ENCODE measurements at regions not wholly inside any gene's neighbourhood (a gene's known extent, or its start where the extent isn't known, plus 50 kb on each side); places are given as distances from the start of the nearest gene placed in this dataset.
"Not testable (repeated sequence)": the region's sequence is repeated elsewhere in the genome, so short reads cannot be mapped to it uniquely, and the experiment has no call there.

DNA sequence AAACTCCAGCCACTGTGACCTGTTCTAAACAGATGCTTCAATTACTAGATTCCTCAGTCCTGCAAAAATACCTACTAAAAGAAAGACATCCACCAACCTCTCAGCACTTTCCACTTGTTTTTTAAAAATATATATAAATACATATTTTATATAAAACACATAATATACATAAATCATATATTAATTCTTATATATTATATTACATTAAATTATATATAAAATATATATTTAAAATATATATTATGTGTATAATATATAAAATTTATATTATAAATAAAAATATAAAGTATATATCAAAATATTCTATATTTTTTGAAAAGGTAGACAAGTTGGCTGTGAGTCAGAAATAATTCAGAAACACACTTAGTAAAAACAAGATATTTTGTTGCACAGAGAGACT is 2371.8 kb upstream of the ACO1 start:
- ChIA-PET CTCF (no interaction called here), POLR2A (no interaction called here)
- no peaks in the 10 kb centered on the region for H3K27me3 Mint-ChIP-seq
- no peaks in the 10 kb centered on the region for H3K36me3 Mint-ChIP-seq (ENCODE audit: low read depth)
- H3K4me1 Mint-ChIP-seq = no peaks in the 10 kb centered on the region
- H3K4me3 Mint-ChIP-seq = no peak overlapping the region
- no peaks in the 10 kb centered on the region for H3K9me3 Mint-ChIP-seq
- H3K27ac Mint-ChIP-seq = no peak overlapping the region
- DNase-seq = no peak

DNA sequence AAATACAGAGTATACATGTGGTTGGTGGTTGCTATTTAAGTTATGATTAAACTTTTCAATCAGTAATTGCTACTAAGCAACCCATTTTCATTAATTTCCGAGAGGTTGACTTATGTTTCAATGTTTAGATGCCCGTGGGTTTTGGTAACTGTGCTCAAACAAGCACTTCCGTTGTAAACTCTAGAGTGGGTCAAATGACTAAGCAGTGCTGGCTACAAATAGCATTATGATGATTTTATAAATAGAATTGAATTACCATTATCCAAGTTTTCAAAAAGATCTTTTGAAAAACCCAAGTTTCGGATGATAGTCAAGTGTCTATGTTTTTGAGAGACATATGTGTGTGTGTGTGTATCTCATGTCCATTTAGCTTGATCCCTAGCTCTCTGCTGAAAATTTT is 2369.4 kb upstream of the ACO1 start:
- CTCF ChIA-PET = no interaction called here
- DNase-seq = no peak
- Mint-ChIP-seq H3K9me3 (no peaks in the 10 kb centered on the region), H3K4me1 (no peaks in the 10 kb centered on the region), H3K4me3 (no peak overlapping the region), H3K27ac (no peak overlapping the region), H3K27me3 (no peaks in the 10 kb centered on the region), H3K36me3 (ENCODE audit: low read depth) (no peaks in the 10 kb centered on the region)
- POLR2A ChIA-PET = no interaction called here

DNA sequence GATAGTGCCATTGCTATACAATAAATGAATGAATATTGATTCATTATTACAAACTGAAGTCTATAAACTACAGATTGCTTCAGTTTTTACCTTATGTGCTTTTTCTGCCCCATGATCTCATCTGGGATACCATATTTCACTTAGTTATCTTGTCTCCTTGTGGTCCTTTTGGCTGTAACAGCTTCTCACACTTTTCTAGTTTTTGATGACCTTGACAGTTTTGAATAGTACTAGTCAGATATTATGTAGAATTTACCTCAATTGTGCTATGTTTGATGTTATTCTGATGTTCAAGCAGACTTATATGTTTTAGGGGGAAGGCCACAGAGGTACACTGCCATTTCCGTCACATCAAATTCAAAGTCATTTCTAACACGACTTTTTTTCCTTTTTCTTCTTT is 2364.3 kb upstream of the ACO1 start:
- H3K27ac Mint-ChIP-seq = no peak overlapping the region
- no peaks in the 10 kb centered on the region for H3K9me3 Mint-ChIP-seq
- ChIA-PET POLR2A (no interaction called here), CTCF (no interaction called here)
- no peak for DNase-seq
- H3K36me3 Mint-ChIP-seq (ENCODE audit: low read depth) = no peaks in the 10 kb centered on the region
- H3K4me1 Mint-ChIP-seq = no peaks in the 10 kb centered on the region
- no peaks in the 10 kb centered on the region for H3K27me3 Mint-ChIP-seq
- H3K4me3 Mint-ChIP-seq = no peak overlapping the region

DNA sequence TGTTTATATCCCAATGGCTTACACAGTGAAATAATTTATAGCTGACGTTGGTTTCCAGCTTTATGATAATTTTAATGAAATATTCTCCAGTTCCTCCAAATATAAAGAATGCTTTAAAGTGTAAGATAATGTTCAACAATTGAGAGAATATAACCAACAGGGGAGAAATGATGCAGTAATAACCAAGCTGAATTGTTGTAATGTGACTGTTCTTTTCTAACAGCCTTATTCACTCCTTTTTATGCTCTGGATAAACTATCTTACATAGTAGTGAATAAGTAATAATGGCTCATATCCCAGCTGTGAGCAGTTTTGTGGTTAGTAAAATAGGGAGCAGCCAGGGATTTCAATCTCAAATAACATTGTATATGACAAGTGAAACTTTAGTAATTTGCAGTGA is 2348.7 kb upstream of the ACO1 start:
- Mint-ChIP-seq H3K36me3 (ENCODE audit: low read depth) (no peaks in the 10 kb centered on the region), H3K27ac (no peak overlapping the region), H3K9me3 (no peaks in the 10 kb centered on the region), H3K4me1 (no peaks in the 10 kb centered on the region), H3K4me3 (no peak overlapping the region), H3K27me3 (no peaks in the 10 kb centered on the region)
- ChIA-PET POLR2A (no interaction called here), CTCF (no interaction called here)
- DNase-seq = no peak

DNA sequence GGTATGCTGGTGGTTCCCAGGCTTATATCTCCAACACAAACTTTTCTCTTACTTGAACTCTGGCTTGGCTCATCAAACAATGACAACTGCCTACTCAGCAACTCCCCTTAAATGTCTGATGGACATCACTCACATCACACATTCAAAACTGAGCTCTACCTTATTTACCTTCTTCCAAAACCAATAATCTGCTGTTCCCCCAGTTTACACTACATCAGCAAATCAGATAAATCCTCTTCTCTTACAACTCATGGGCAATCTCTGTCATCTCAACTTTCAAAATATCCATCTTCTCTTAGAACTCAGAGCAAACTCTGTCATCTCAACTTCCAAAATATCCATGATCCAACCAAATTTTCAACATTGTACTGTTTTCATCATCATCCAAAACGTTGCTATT is 2347.9 kb upstream of the ACO1 start:
- H3K36me3 Mint-ChIP-seq (ENCODE audit: low read depth) = no peaks in the 10 kb centered on the region
- no peaks in the 10 kb centered on the region for H3K27me3 Mint-ChIP-seq
- DNase-seq = no peak
- H3K4me1 Mint-ChIP-seq = no peaks in the 10 kb centered on the region
- no peak overlapping the region for H3K27ac Mint-ChIP-seq
- ChIA-PET POLR2A (no interaction called here), CTCF (interaction anchor here (0.6 kb wide), 1 partner anchor 129 kb away, joined by 5 read pairs; no protein-coding TSS in a partner anchor)
- no peak overlapping the region for H3K4me3 Mint-ChIP-seq
- no peaks in the 10 kb centered on the region for H3K9me3 Mint-ChIP-seq

DNA sequence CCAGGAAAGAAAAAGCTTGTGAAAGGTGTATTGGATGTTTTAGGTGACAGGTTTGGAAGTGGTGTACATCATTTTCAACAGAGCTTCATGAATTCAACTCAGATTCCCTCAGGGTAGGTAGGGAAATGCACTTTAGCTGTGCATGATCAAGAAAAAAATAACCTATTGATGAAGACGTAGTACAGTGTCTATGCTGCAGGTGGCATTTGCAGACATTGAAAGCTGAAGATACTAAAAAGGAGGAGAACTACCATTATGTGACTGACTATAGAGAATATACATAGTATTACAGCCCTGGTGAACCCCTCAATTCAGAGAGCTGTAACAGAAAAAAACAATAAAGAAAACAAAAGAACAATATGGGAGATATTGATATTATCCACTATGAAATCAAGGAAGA is 2344.7 kb upstream of the ACO1 start:
- Mint-ChIP-seq H3K4me1 (no peaks in the 10 kb centered on the region), H3K27ac (no peak overlapping the region), H3K36me3 (ENCODE audit: low read depth) (no peaks in the 10 kb centered on the region), H3K4me3 (no peak overlapping the region), H3K9me3 (no peaks in the 10 kb centered on the region), H3K27me3 (no peaks in the 10 kb centered on the region)
- no peak for DNase-seq
- CTCF ChIA-PET = no interaction called here
- POLR2A ChIA-PET = no interaction called here

DNA sequence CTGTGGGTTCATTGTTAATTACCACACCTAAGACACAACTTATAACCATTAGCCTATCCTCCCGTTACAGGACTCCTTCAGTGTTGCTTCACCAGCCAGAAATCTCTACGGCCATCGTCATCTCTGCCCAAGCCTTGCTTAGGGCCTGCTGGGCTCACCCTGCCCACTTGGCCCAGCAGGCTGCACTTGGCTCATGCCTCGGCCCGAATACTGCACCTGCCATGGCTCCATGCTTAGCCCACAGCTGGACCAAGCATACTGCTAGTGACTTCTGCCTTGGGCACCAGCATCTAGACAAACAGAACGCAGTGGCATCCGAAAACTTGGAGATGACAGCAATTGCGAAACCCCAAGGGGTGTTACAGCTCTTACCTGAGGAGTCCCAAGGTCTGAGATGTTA is 2336.0 kb upstream of the ACO1 start:
- no peak overlapping the region for H3K27ac Mint-ChIP-seq
- H3K9me3 Mint-ChIP-seq = no peaks in the 10 kb centered on the region
- ChIA-PET POLR2A (no interaction called here), CTCF (no interaction called here)
- no peak for DNase-seq
- no peaks in the 10 kb centered on the region for H3K27me3 Mint-ChIP-seq
- no peak overlapping the region for H3K4me3 Mint-ChIP-seq
- no peaks in the 10 kb centered on the region for H3K4me1 Mint-ChIP-seq
- H3K36me3 Mint-ChIP-seq (ENCODE audit: low read depth) = no peaks in the 10 kb centered on the region

DNA sequence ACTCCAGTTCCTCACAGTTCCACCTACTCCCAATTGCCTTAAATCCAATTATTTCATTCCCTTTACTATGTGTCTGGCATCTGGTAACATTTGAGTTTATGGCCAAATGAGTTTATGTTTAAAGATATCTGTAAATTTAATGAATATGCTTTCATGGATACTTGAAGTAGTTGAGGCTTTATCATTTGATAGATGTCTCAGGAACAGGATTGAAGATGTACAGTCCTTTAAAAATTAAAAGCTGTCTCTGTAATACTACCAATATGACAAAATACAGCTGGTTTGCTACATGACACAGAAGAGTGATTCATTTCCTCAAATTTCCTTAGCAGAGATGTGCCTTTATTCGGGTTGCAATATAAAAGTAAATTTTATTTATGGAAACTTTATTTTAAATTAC is 2326.0 kb upstream of the ACO1 start:
- Mint-ChIP-seq H3K4me3 (no peak overlapping the region), H3K27me3 (no peaks in the 10 kb centered on the region), H3K4me1 (no peaks in the 10 kb centered on the region), H3K9me3 (no peaks in the 10 kb centered on the region), H3K36me3 (ENCODE audit: low read depth) (no peaks in the 10 kb centered on the region), H3K27ac (no peak overlapping the region)
- DNase-seq = no peak
- ChIA-PET POLR2A (no interaction called here), CTCF (no interaction called here)

DNA sequence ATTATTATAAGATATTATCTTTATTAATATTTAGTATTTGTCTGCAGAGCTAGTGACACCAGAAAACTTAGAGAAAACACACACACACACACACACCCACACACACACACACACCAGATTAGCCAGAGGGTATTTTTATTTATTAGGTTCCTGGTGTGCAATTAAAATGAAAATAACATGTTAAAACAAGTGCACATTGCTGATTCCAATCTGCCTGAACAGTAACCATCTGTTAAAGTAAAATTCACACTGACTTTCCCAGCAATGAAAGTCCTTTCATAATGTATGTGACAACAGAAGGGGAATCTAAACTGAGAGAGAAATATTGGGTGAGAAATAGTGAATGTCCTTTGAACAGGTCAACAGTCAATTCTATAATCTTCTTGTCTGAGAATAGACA is 2323.5 kb upstream of the ACO1 start:
- H3K36me3 Mint-ChIP-seq (ENCODE audit: low read depth) = no peaks in the 10 kb centered on the region
- no peak overlapping the region for H3K27ac Mint-ChIP-seq
- H3K27me3 Mint-ChIP-seq = no peaks in the 10 kb centered on the region
- H3K4me3 Mint-ChIP-seq = no peak overlapping the region
- ChIA-PET POLR2A (no interaction called here), CTCF (no interaction called here)
- no peak for DNase-seq
- no peaks in the 10 kb centered on the region for H3K4me1 Mint-ChIP-seq
- H3K9me3 Mint-ChIP-seq = no peaks in the 10 kb centered on the region

DNA sequence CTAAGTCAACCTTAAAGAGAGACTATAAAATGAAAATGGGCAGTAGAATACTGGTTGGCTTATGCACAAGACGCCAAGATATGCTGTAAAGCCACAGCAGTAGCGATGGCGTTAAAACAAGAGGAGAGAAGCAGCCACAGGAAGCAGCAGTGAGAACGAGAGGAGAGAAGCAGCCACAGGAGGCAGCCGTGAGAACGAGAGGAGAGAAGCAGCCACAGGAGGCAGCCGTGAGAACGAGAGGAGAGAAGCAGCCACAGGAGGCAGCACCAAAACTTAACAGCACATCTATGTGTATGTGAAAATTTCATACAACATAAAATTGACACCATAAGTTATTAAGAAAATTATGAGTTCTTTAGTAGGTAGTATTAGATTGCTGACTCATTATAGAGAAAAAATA is 2318.6 kb upstream of the ACO1 start:
- CTCF ChIA-PET = no interaction called here
- Mint-ChIP-seq H3K4me1 (no peaks in the 10 kb centered on the region), H3K36me3 (ENCODE audit: low read depth) (no peaks in the 10 kb centered on the region), H3K27ac (no peak overlapping the region), H3K4me3 (no peak overlapping the region), H3K9me3 (no peaks in the 10 kb centered on the region), H3K27me3 (no peaks in the 10 kb centered on the region)
- DNase-seq = no peak
- POLR2A ChIA-PET = no interaction called here

DNA sequence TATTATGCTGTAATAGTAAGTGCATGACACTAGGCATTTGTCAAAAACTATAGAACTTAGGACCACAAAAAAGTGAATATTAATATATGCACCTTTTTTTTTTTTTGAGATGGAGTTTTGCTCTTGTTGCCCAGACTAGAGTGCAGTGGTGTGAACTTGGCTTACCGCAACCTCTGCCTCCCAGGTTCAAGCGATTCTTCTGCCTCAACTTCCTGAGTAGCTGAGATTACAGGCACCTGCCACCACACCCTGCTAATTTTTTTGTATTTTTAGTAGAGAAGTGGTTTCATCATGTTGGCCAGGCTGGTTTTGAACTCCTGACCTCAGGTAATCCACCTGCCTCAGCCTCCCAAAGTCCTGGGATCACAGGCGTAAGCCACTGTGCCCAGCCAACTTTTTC is 2315.2 kb upstream of the ACO1 start:
- H3K4me3 Mint-ChIP-seq; H3K36me3 Mint-ChIP-seq (ENCODE audit: low read depth); H3K27me3 Mint-ChIP-seq; H3K27ac Mint-ChIP-seq; CTCF ChIA-PET; H3K4me1 Mint-ChIP-seq; POLR2A ChIA-PET; H3K9me3 Mint-ChIP-seq; DNase-seq: not testable (repeated sequence)

DNA sequence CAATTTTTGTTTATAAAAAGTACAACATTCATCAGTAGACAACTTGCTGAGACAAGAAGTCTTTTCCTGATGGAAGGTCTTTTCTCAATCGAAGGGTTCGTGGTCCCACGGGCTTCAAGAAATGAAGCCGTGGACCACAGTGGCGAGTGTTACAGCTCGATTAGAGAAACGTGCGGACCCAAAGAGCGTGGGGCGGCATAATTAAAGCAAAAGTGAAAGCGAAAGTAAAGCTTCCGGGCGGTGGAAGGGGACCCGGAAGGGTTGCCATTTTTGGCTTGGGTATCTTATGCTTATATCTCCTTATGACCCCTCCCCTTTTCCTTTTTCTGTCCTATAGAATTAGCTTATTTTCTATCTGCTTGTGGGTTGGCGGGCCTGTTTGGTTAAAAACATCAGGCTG is 2309.4 kb upstream of the ACO1 start:
- no peaks in the 10 kb centered on the region for H3K27me3 Mint-ChIP-seq
- H3K36me3 Mint-ChIP-seq (ENCODE audit: low read depth) = no peaks in the 10 kb centered on the region
- ChIA-PET POLR2A (no interaction called here), CTCF (no interaction called here)
- peaks cover 12% of the 10 kb centered on the region for H3K4me1 Mint-ChIP-seq
- no peak for DNase-seq
- H3K9me3 Mint-ChIP-seq = peaks cover 26% of the 10 kb centered on the region
- no peak overlapping the region for H3K4me3 Mint-ChIP-seq
- no peak overlapping the region for H3K27ac Mint-ChIP-seq

DNA sequence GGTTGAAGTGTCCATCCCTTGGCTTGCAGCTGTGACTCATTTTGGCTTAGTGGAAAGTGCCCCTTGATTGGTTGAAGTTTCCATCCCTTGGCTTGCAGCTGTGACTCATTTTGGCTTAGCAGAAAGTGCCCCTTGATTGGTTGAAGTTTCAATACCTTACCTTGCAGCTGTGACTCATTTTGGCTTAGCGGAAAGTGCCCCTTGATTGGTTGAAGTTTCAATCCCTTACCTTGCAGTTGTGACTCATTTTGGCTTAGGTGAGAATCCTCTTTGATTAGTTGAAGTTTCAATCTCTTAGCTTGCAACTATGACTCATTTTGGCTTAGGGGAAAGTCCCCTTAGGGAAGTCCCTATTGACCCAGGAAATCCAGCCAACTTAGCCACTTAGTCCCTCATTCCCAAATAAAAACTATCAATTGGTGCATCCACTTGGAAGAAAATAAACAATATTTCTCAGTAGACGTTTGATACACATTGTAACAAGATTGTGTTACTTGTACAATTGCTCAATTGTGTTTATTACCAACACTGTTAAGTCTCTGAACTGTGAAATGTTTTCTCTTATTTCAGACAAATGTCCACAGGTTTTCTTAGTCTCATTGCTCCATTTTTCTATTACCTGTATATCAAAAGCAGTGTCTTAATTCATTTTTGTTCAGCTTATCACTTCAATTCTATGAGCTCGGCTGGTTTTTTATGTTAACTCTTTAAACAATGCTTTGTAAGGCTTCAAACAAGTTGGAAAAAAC is 2308.8 kb upstream of the ACO1 start:
- Mint-ChIP-seq H3K9me3 (peaks cover 26% of the 10 kb centered on the region), H3K4me1 (peaks cover 12% of the 10 kb centered on the region), H3K27ac (no peak overlapping the region), H3K36me3 (ENCODE audit: low read depth) (no peaks in the 10 kb centered on the region), H3K27me3 (no peaks in the 10 kb centered on the region), H3K4me3 (no peak overlapping the region)
- POLR2A ChIA-PET = no interaction called here
- DNase-seq = no peak
- CTCF ChIA-PET = no interaction called here

DNA sequence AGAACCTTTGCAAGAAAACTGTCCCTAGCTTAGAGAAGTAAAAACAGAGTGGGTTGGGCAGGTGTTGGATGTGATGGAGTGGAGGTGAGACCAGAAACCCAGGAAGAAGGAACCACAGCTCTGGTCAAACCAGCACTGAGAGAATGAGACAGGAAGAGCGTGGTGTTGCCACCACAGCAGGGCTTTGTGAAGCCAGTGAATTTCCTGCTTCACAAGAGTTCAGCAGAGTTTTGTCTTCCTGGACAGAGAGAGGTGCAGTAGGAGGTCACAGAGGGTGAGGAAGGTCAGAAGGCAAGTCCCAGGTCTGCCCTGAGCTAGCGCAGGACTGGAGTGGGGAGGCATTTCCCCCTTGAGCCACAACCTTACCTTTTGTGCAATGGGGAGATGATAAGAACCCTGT is 2306.2 kb upstream of the ACO1 start:
- no peak for DNase-seq
- Mint-ChIP-seq H3K4me3 (no peak overlapping the region), H3K4me1 (peaks cover 12% of the 10 kb centered on the region), H3K27ac (no peak overlapping the region), H3K27me3 (no peaks in the 10 kb centered on the region), H3K36me3 (ENCODE audit: low read depth) (no peaks in the 10 kb centered on the region), H3K9me3 (peaks cover 23% of the 10 kb centered on the region)
- ChIA-PET POLR2A (no interaction called here), CTCF (no interaction called here)

All from activated CD4-positive, alpha-beta T cell treated with anti-CD3 and anti-CD28 coated beads, Interleukin-2, amount 10 ng/mL, durations not matched to agents 7 days and 5 days (primary cell).